ENCODE measurements at regions not wholly inside any gene's neighbourhood (a gene's known extent, or its start where the extent isn't known, plus 50 kb on each side); places are given as distances from the start of the nearest gene placed in this dataset.

- no peak for ATAC-seq
- TF ChIP-seq TCF4 (CRISPR knock-in tag; IDR thresholded peaks at IDR 0.05; ENCODE audit: borderline replicate concordance) = no peak
- TF ChIP-seq CREB5 (CRISPR knock-in tag; IDR thresholded peaks at IDR 0.05; ENCODE audit: low read depth) = no peak
- TF ChIP-seq ESRRG (CRISPR knock-in tag; IDR thresholded peaks at IDR 0.05) = no peak
- TF ChIP-seq ZNF565 (CRISPR knock-in tag; conservative IDR thresholded peaks at IDR 0.05; ENCODE audit: low read depth) = no peak
- no peak for TF ChIP-seq BACH2 (CRISPR knock-in tag; IDR thresholded peaks at IDR 0.05; ENCODE audit: borderline replicate concordance)
- TF ChIP-seq, protein P1, sequence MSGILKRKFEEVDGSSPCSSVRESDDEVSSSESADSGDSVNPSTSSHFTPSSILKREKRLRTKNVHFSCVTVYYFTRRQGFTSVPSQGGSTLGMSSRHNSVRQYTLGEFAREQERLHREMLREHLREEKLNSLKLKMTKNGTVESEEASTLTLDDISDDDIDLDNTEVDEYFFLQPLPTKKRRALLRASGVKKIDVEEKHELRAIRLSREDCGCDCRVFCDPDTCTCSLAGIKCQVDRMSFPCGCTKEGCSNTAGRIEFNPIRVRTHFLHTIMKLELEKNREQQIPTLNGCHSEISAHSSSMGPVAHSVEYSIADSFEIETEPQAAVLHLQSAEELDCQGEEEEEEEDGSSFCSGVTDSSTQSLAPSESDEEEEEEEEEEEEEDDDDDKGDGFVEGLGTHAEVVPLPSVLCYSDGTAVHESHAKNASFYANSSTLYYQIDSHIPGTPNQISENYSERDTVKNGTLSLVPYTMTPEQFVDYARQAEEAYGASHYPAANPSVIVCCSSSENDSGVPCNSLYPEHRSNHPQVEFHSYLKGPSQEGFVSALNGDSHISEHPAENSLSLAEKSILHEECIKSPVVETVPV (CRISPR knock-in tag; IDR thresholded peaks at IDR 0.05) = no peak
- TF ChIP-seq SNAI2 (CRISPR knock-in tag; IDR thresholded peaks at IDR 0.05) = no peak
- TF ChIP-seq, protein P2, sequence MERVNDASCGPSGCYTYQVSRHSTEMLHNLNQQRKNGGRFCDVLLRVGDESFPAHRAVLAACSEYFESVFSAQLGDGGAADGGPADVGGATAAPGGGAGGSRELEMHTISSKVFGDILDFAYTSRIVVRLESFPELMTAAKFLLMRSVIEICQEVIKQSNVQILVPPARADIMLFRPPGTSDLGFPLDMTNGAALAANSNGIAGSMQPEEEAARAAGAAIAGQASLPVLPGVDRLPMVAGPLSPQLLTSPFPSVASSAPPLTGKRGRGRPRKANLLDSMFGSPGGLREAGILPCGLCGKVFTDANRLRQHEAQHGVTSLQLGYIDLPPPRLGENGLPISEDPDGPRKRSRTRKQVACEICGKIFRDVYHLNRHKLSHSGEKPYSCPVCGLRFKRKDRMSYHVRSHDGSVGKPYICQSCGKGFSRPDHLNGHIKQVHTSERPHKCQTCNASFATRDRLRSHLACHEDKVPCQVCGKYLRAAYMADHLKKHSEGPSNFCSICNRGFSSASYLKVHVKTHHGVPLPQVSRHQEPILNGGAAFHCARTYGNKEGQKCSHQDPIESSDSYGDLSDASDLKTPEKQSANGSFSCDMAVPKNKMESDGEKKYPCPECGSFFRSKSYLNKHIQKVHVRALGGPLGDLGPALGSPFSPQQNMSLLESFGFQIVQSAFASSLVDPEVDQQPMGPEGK (CRISPR knock-in tag; IDR thresholded peaks at IDR 0.05; ENCODE audit: borderline replicate concordance) = no peak
- no peak for TF ChIP-seq CSDC2 (CRISPR knock-in tag; IDR thresholded peaks at IDR 0.05)
- no peak for TF ChIP-seq GLIS3 (CRISPR knock-in tag; IDR thresholded peaks at IDR 0.05)
- TF ChIP-seq RARB (CRISPR knock-in tag; IDR thresholded peaks at IDR 0.05) = no peak
- no peak for TF ChIP-seq ZFP30 (CRISPR knock-in tag; IDR thresholded peaks at IDR 0.05)
- no peak for TF ChIP-seq OSR1 (CRISPR knock-in tag; IDR thresholded peaks at IDR 0.05)
- TF ChIP-seq, protein P3, sequence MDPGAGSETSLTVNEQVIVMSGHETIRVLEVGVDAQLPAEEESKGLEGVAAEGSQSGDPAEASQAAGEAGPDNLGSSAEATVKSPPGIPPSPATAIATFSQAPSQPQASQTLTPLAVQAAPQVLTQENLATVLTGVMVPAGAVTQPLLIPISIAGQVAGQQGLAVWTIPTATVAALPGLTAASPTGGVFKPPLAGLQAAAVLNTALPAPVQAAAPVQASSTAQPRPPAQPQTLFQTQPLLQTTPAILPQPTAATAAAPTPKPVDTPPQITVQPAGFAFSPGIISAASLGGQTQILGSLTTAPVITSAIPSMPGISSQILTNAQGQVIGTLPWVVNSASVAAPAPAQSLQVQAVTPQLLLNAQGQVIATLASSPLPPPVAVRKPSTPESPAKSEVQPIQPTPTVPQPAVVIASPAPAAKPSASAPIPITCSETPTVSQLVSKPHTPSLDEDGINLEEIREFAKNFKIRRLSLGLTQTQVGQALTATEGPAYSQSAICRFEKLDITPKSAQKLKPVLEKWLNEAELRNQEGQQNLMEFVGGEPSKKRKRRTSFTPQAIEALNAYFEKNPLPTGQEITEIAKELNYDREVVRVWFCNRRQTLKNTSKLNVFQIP (CRISPR knock-in tag; IDR thresholded peaks at IDR 0.05; ENCODE audit: borderline replicate concordance, low read depth) = no peak
These were observed 688.1 kb downstream of the EPHA3 start for GRCh38 chr3:89795506-89795905.

- no peak for ATAC-seq
These were observed 695.5 kb downstream of the EPHA3 start for GRCh38 chr3:89802881-89803280.

More at GRCh38 chr3:89802881-89803280, 695.5 kb downstream of the EPHA3 start:
- TF ChIP-seq ZC3H10 (CRISPR knock-in tag; IDR thresholded peaks at IDR 0.05) (no peak), TOX (CRISPR knock-in tag; IDR thresholded peaks at IDR 0.05; ENCODE audit: borderline replicate concordance) (no peak), ZFP30 (CRISPR knock-in tag; IDR thresholded peaks at IDR 0.05) (no peak), PPARA (CRISPR knock-in tag; IDR thresholded peaks at IDR 0.05; ENCODE audit: borderline replicate concordance) (no peak), GLIS3 (CRISPR knock-in tag; IDR thresholded peaks at IDR 0.05) (no peak), OSR1 (CRISPR knock-in tag; IDR thresholded peaks at IDR 0.05) (no peak), BACH2 (CRISPR knock-in tag; IDR thresholded peaks at IDR 0.05; ENCODE audit: borderline replicate concordance) (no peak), ZFP3 (CRISPR knock-in tag; IDR thresholded peaks at IDR 0.05) (no peak), CREB5 (CRISPR knock-in tag; IDR thresholded peaks at IDR 0.05; ENCODE audit: low read depth) (no peak), ZNF70 (CRISPR knock-in tag; IDR thresholded peaks at IDR 0.05) (no peak), RARB (CRISPR knock-in tag; IDR thresholded peaks at IDR 0.05) (no peak), TCF4 (CRISPR knock-in tag; IDR thresholded peaks at IDR 0.05; ENCODE audit: borderline replicate concordance) (no peak), ZNF565 (CRISPR knock-in tag; conservative IDR thresholded peaks at IDR 0.05; ENCODE audit: low read depth) (no peak), ARNTL (CRISPR knock-in tag; IDR thresholded peaks at IDR 0.05; ENCODE audit: borderline replicate concordance, low read depth) (no peak), CSDC2 (CRISPR knock-in tag; IDR thresholded peaks at IDR 0.05) (no peak)
- TF ChIP-seq, protein P4, sequence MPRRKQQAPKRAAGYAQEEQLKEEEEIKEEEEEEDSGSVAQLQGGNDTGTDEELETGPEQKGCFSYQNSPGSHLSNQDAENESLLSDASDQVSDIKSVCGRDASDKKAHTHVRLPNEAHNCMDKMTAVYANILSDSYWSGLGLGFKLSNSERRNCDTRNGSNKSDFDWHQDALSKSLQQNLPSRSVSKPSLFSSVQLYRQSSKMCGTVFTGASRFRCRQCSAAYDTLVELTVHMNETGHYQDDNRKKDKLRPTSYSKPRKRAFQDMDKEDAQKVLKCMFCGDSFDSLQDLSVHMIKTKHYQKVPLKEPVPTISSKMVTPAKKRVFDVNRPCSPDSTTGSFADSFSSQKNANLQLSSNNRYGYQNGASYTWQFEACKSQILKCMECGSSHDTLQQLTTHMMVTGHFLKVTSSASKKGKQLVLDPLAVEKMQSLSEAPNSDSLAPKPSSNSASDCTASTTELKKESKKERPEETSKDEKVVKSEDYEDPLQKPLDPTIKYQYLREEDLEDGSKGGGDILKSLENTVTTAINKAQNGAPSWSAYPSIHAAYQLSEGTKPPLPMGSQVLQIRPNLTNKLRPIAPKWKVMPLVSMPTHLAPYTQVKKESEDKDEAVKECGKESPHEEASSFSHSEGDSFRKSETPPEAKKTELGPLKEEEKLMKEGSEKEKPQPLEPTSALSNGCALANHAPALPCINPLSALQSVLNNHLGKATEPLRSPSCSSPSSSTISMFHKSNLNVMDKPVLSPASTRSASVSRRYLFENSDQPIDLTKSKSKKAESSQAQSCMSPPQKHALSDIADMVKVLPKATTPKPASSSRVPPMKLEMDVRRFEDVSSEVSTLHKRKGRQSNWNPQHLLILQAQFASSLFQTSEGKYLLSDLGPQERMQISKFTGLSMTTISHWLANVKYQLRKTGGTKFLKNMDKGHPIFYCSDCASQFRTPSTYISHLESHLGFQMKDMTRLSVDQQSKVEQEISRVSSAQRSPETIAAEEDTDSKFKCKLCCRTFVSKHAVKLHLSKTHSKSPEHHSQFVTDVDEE (CRISPR knock-in tag; IDR thresholded peaks at IDR 0.05) = no peak
- TF ChIP-seq, protein P1 (CRISPR knock-in tag; IDR thresholded peaks at IDR 0.05) = no peak
- TF ChIP-seq, protein P2 (CRISPR knock-in tag; IDR thresholded peaks at IDR 0.05; ENCODE audit: borderline replicate concordance) = no peak

All from SK-N-SH treated with all-trans-retinoic acid at 6 μM for 48 hours (cell line).